H1 (cell line): ENCODE measurements at regions not wholly inside any gene's neighbourhood (a gene's known extent, or its start where the extent isn't known, plus 50 kb on each side); places are given as distances from the start of the nearest gene placed in this dataset.

Experiments
- CTCF ChIA-PET: fragments of 300-600 bp; sonication (Branson Sonifier 250); formaldehyde crosslinking; loops from one replicate; lab custom pipeline; 2021; ENCODE audit not compliant: partially characterized antibody; lab: Charles Lee
- POLR2A ChIA-PET: fragments of 300-600 bp; sonication (Branson Sonifier 250); formaldehyde crosslinking; loops from one replicate; lab custom pipeline; 2021; ENCODE audit warnings: inconsistent platforms; ENCODE audit not compliant: partially characterized antibody; lab: Charles Lee
- DNase-seq, 2 experiments: peaks; one replicate each; pipeline versions ENCODE4 v3.0.0 to v3.0.0-alpha.2; 2010 to 2022; ENCODE audit warnings: low spot score in 2 of 2, low read depth in 1 of 2, mixed read lengths in 1 of 2
- FAIRE-seq: peaks from 2 replicates; lab custom pipeline; 2011; peaks lifted over from hg19 to GRCh38; lab: Jason Lieb, UNC
- H2AFZ ChIP-seq: 2 replicates; pipeline ENCODE4 v1.8.1; 2012; ENCODE audit warnings: low read length, inconsistent platforms
- H2AK5ac ChIP-seq: 2 replicates; pipeline ENCODE4 v1.6.1; 2013; ENCODE audit warnings: low read depth, low read length
- H2BK120ac ChIP-seq: replicated peaks from 2 replicates; pipeline ENCODE3; 2013; ENCODE audit warnings: low read depth, low read length, inconsistent platforms
- H2BK12ac ChIP-seq: 2 replicates; pipeline ENCODE4 v1.6.1; 2013; ENCODE audit warnings: low read depth, low read length
- H2BK15ac ChIP-seq: 2 replicates; pipeline ENCODE4 v1.6.1; 2013; ENCODE audit warnings: low read length
- H2BK20ac ChIP-seq: 2 replicates; pipeline ENCODE4 v1.6.1; 2013; ENCODE audit warnings: low read length
- H2BK5ac ChIP-seq: 2 replicates; pipeline ENCODE4 v1.6.1; 2013; ENCODE audit warnings: low read depth, low read length
- H3K14ac ChIP-seq: 2 replicates; pipeline ENCODE4 v1.6.1; 2013; ENCODE audit warnings: inconsistent platforms; ENCODE audit not compliant: insufficient read length
- H3K18ac ChIP-seq: 2 replicates; pipeline ENCODE4 v1.6.1; 2013; ENCODE audit warnings: low read length; ENCODE audit errors: extremely low read depth
- H3K23ac ChIP-seq: 2 replicates; pipeline ENCODE4 v1.6.1; 2013; ENCODE audit warnings: inconsistent platforms; ENCODE audit not compliant: insufficient read length
- H3K23me2 ChIP-seq: 2 replicates; pipeline ENCODE4 v1.6.1; 2013; ENCODE audit warnings: low read depth, low read length
- H3K27ac ChIP-seq: 2 replicates; pipeline ENCODE4 v1.6.1; 2011; ENCODE audit warnings: low read depth, low read length, inconsistent platforms
- H3K27me3 ChIP-seq, 4 experiments: replicated peaks in 1 of 4; 1 replicate in 1 of 4; 2 replicates in 3 of 4; pipeline versions ENCODE4 v1.6.1 to v1.8.1; 2011 to 2013; ENCODE audit warnings: low read length in 3 of 4, mild to moderate bottlenecking in 3 of 4, inconsistent platforms in 2 of 4, mixed read lengths in 2 of 4, moderate library complexity in 1 of 4; ENCODE audit not compliant: control insufficient read depth in 3 of 4, insufficient read depth in 3 of 4; ENCODE audit errors: extremely low read depth in 1 of 4
- H3K36me3 ChIP-seq, 4 experiments: 2 replicates each; pipeline versions ENCODE4 v1.6.1 to v1.8.1; 2011 to 2013; ENCODE audit warnings: mild to moderate bottlenecking in 4 of 4, low read length in 3 of 4, moderate library complexity in 2 of 4, control low read depth in 1 of 4, inconsistent platforms in 1 of 4; ENCODE audit not compliant: insufficient read depth in 4 of 4, control insufficient read depth in 2 of 4
- H3K4ac ChIP-seq: replicated peaks from 2 replicates; pipeline ENCODE3; 2013; ENCODE audit warnings: low read length, low read depth, mixed read lengths, inconsistent platforms; ENCODE audit not compliant: insufficient read length
- H3K4me1 ChIP-seq, 4 experiments: replicated peaks in 1 of 4; 1 replicate in 1 of 4; 2 replicates in 3 of 4; pipeline versions ENCODE4 v1.6.1 to v1.8.1; 2011 to 2013; ENCODE audit warnings: low read length in 3 of 4, inconsistent platforms in 2 of 4, mixed read lengths in 1 of 4; ENCODE audit not compliant: insufficient read depth in 4 of 4, control insufficient read depth in 3 of 4
- H3K4me2 ChIP-seq, 2 experiments: 2 replicates each; pipeline versions ENCODE4 v1.6.1 to v1.8.1; 2011 to 2013; ENCODE audit warnings: low read depth in 2 of 2, low read length in 2 of 2, control low read depth in 1 of 2, inconsistent platforms in 1 of 2, mild to moderate bottlenecking in 1 of 2; ENCODE audit not compliant: insufficient read depth in 1 of 2
- H3K4me3 ChIP-seq, 4 experiments: fragments of 200-600, 300-600 bp in 1 of 4; sonication (generic), shearing (Covaris generic), sonication (Bioruptor Twin) in 1 of 4; 2 replicates each; pipeline versions ENCODE4 v1.5.1 to v1.8.1; 2011 to 2016; ENCODE audit warnings: low read length in 4 of 4, low read depth in 3 of 4, control low read depth in 2 of 4, inconsistent platforms in 2 of 4, mild to moderate bottlenecking in 2 of 4, mixed read lengths in 1 of 4, moderate library complexity in 1 of 4; ENCODE audit not compliant: insufficient read depth in 2 of 4; ENCODE audit errors: extremely low read depth in 1 of 4
- H3K56ac ChIP-seq: replicated peaks from 2 replicates; pipeline ENCODE3; 2013; ENCODE audit warnings: low read depth, mild to moderate bottlenecking, mixed read lengths, low read length, inconsistent platforms; ENCODE audit not compliant: insufficient read length
- H3K79me1 ChIP-seq: 2 replicates; pipeline ENCODE4 v1.6.1; 2013; ENCODE audit warnings: low read depth, low read length, control low read depth
- H3K79me2 ChIP-seq, 2 experiments: 2 replicates each; pipeline versions ENCODE4 v1.6.1 to v1.8.1; 2012 to 2013; ENCODE audit warnings: low read length in 2 of 2, mild to moderate bottlenecking in 2 of 2, inconsistent platforms in 1 of 2; ENCODE audit not compliant: insufficient read depth in 2 of 2, control insufficient read depth in 1 of 2
- H3K9ac ChIP-seq, 4 experiments: replicated peaks in 1 of 4; 1 replicate in 1 of 4; 2 replicates in 3 of 4; pipeline versions ENCODE4 v1.6.1 to v1.8.1; 2011 to 2013; ENCODE audit warnings: low read depth in 3 of 4, low read length in 3 of 4, control low read depth in 2 of 4, mild to moderate bottlenecking in 2 of 4, moderate library complexity in 2 of 4, inconsistent platforms in 1 of 4; ENCODE audit errors: extremely low read depth in 1 of 4
- H3K9me3 ChIP-seq, 2 experiments: 2 replicates each; pipeline versions ENCODE4 v1.6.1 to v1.8.1; 2012 to 2013; ENCODE audit warnings: mild to moderate bottlenecking in 2 of 2, moderate library complexity in 2 of 2, control low read depth in 1 of 2, inconsistent platforms in 1 of 2, low read depth in 1 of 2, low read length in 1 of 2, mixed read lengths in 1 of 2; ENCODE audit not compliant: insufficient read depth in 2 of 2
- H4K20me1 ChIP-seq, 2 experiments: replicated peaks in 1 of 2; 2 replicates each; pipeline versions ENCODE3 to v1.8.1; 2011 to 2013; ENCODE audit warnings: inconsistent platforms in 2 of 2, low read length in 2 of 2, mild to moderate bottlenecking in 1 of 2; ENCODE audit not compliant: insufficient read depth in 2 of 2, control insufficient read depth in 1 of 2
- H4K5ac ChIP-seq: 2 replicates; pipeline ENCODE4 v1.6.1; 2013; ENCODE audit warnings: low read length, low read depth, mixed read lengths, inconsistent platforms; ENCODE audit not compliant: insufficient read length
- H4K8ac ChIP-seq: 2 replicates; pipeline ENCODE4 v1.8.0; 2013; ENCODE audit warnings: mild to moderate bottlenecking, moderate library complexity, low read length, inconsistent platforms; ENCODE audit not compliant: insufficient read depth; ENCODE audit errors: extremely low read depth
- H4K91ac ChIP-seq: replicated peaks from 2 replicates; pipeline ENCODE3; 2013; ENCODE audit warnings: low read length, mixed read lengths, inconsistent platforms; ENCODE audit not compliant: insufficient read length
- CHD1 ChIP-seq: IDR thresholded peaks from 2 replicates; pipeline ENCODE4 v1.6.1; 2012; ENCODE audit warnings: low read depth, low read length, improper control_type of control experiment
- EGR1 ChIP-seq: IDR thresholded peaks from 2 replicates; pipeline ENCODE4 v1.6.1; 2011; ENCODE audit warnings: low read depth, low read length, borderline replicate concordance
- YY1 ChIP-seq: IDR thresholded peaks from 2 replicates; pipeline ENCODE4 v1.6.1; 2011; ENCODE audit warnings: low read depth, mild to moderate bottlenecking, low read length
- WGBS, 2 experiments: shearing (Covaris generic) in 1 of 2; methylation state at CpG; one replicate each; pipeline versions ENCODE4 v1.1.6 to v1.1.7; 2013 to 2015; ENCODE audit warnings: low lambda C conversion rate in 2 of 2, mixed read lengths in 2 of 2, inconsistent platforms in 1 of 2, low coverage in 1 of 2, missing lambda C conversion rate in 1 of 2; ENCODE audit not compliant: insufficient replicate concordance in 2 of 2, insufficient coverage in 1 of 2, insufficient read length in 1 of 2; ENCODE audit errors: extremely low coverage in 1 of 2, missing lambda C conversion rate in 1 of 2; 5-methylcytosine and 5-hydroxymethylcytosine counted together

DNA sequence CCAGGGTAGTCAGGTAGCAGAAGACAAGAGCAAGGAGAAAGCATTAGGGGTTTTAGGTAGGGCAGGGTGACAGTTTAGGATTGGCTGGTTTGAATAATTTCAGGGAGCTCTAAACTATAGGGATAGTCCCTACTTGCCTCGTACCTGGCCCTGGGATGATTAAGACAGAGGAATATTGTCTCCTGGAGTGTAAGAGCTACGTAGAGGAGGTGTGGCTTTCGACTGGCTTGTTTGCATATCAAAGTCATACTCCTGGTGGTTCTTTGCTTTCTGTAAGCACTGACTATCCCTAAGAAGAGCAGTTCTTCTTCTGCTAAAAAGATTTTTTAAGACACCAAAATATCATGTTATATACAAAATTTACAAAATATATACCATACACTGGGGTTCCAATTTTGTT is 1867.4 kb downstream of the SUCLG1 start:
- Histone ChIP-seq H3K56ac (no peak overlapping the region), H3K4me1 (no peaks in the 10 kb centered on the region), H3K14ac (no peak overlapping the region), H3K23me2 (no peaks in the 10 kb centered on the region), H3K36me3 (no peaks in the 10 kb centered on the region), H3K9ac (no peak overlapping the region), H2AK5ac (no peak overlapping the region), H4K5ac (no peak overlapping the region), H3K79me1 (no peaks in the 10 kb centered on the region), H2BK20ac (no peak overlapping the region), H2BK12ac (no peak overlapping the region), H2BK5ac (no peak overlapping the region), H2AFZ (no peak overlapping the region), H3K27me3 (no peaks in the 10 kb centered on the region), H4K8ac (no peak overlapping the region), H3K9me3 (no peaks in the 10 kb centered on the region), H2BK120ac (no peak overlapping the region), H3K79me2 (no peaks in the 10 kb centered on the region), H4K91ac (no peak overlapping the region), H2BK15ac (no peak overlapping the region), H3K23ac (no peak overlapping the region), H3K18ac (no peak overlapping the region), H3K4me3 (no peak overlapping the region), H3K4ac (no peak overlapping the region), H3K27ac (no peak overlapping the region), H3K4me2 (no peak overlapping the region), H4K20me1 (no peaks in the 10 kb centered on the region)
- no peak for TF ChIP-seq CHD1
- no peak for TF ChIP-seq YY1
- TF ChIP-seq EGR1 = no peak
- DNase-seq (no peak), FAIRE-seq (no peak)
- POLR2A ChIA-PET = no interaction called here
- 71% methylated on average over 3 of the region's 3 CpGs; no CpG with 5 or more reads in 1 of the 2 experiments for WGBS, 2 experiments
- CTCF ChIA-PET = interaction anchor here (0.9 kb wide), 1 partner anchor 437 kb away, joined by 3 read pairs; no protein-coding TSS in a partner anchor
